Chondrocyte (in vitro differentiated cells): ENCODE measurements at regions not wholly inside any gene's neighbourhood (a gene's known extent, or its start where the extent isn't known, plus 50 kb on each side); places are given as distances from the start of the nearest gene placed in this dataset.

Experiments used
- DNase-seq: peaks from one replicate; pipeline ENCODE4 v3.0.0; 2021; ENCODE audit warnings: mixed read lengths, low spot score
- H3K27ac Mint-ChIP-seq: one replicate; pipeline ENCODE4 v1.8.0; 2021; ENCODE audit warnings: mild to moderate bottlenecking, moderate library complexity, mixed read lengths; ENCODE audit not compliant: unreplicated experiment
- H3K27me3 Mint-ChIP-seq: 2 replicates; pipeline ENCODE4 v1.8.0; 2021; ENCODE audit warnings: low read depth, mixed read lengths
- H3K36me3 Mint-ChIP-seq: 2 replicates; pipeline ENCODE4 v1.8.0; 2021; ENCODE audit warnings: low read depth, mixed read lengths
- H3K4me1 Mint-ChIP-seq: 2 replicates; pipeline ENCODE4 v1.8.0; 2021; ENCODE audit warnings: low read depth, mild to moderate bottlenecking, mixed read lengths
- H3K4me3 Mint-ChIP-seq: one replicate; pipeline ENCODE4 v1.8.0; 2021; ENCODE audit warnings: mild to moderate bottlenecking, moderate library complexity, mixed read lengths; ENCODE audit not compliant: unreplicated experiment
- H3K9me3 Mint-ChIP-seq: 2 replicates; pipeline ENCODE4 v1.8.0; 2021; ENCODE audit warnings: low read depth, mixed read lengths
- CTCF ChIP-seq: fragments of 200-600 bp; sonication (generic); IDR thresholded peaks from 2 replicates; pipeline ENCODE4 v1.5.0; 2021; ENCODE audit warnings: antibody characterized with exemption, mild to moderate bottlenecking, moderate library complexity

DNA sequence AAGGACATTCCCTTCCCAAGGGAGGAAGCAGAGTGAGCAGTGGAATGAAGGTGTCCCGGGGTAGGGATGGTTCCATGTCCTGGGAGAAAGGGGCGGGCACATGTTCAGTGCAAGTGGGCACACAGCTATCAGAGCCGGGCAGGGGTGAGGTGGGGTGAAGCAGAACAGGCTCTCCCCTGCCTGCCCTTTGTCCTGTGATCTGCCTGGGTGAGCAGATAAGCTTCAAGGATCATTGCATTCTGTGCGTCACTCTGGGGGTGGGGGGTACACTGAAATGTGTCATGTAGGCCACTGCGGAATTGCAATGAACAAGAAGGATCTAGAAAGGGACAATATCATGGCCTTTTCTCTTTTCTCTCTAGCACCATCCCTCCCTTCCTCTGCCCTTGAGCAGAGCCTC, 61.7 kb upstream of the SHB start:
- peaks cover 18% of the 10 kb centered on the region for H3K27me3 Mint-ChIP-seq
- no peaks in the 10 kb centered on the region for H3K9me3 Mint-ChIP-seq
- TF ChIP-seq CTCF: no peak
- no peak overlapping the region for H3K27ac Mint-ChIP-seq
- no peak for DNase-seq
- no peaks in the 10 kb centered on the region for H3K4me1 Mint-ChIP-seq
- H3K4me3 Mint-ChIP-seq: no peak overlapping the region
- H3K36me3 Mint-ChIP-seq: no peaks in the 10 kb centered on the region

DNA sequence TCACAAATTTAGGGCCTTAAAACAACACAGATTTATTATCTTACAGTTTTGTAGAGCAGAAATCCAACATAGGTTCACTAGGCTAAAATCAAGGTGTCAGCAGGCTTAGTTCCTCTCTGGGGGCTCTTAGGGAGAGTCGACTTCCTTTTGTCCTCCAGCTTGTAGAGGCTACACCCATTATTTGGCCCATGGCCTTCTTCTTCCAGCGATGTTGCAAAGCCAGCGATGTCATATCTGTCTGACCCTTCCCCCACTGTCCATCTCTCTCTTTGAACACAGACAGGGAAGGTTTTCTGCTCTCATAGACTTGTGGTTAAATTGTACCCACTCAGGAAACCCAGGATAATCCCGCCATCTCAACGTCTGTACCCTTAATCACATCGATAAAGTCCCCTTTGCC, 60.3 kb upstream of the SHB start:
- Mint-ChIP-seq H3K27me3 (peaks cover 30% of the 10 kb centered on the region), H3K4me1 (no peaks in the 10 kb centered on the region), H3K9me3 (no peaks in the 10 kb centered on the region), H3K36me3 (no peaks in the 10 kb centered on the region), H3K27ac (no peak overlapping the region), H3K4me3 (no peak overlapping the region)
- no peak for TF ChIP-seq CTCF
- no peak for DNase-seq

DNA sequence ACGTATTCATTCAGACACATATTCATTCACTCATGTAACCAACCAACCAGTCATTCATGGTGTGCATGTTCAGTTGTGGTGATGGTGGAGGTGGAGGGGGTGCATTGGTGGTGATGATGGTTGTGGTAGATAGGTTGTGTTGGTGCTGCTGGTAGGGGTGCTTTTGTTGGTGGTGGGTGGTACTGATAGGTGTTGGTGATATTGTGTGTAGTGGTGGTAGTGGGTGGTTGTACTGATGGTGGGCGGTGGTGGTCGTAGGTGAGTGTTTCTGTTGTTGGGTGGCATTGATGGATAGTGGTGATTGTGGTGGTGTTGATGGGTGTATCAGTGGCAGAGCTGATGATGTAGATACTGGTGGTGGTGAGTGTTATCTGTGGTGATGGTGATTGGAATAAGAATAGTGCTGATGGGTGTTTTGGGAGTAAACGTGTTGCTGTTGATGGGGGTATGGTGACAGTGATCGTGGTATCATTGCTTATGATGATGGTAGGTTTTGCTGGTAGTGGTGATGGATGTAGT, 59.8 kb upstream of the SHB start:
- Mint-ChIP-seq H3K4me1 (no peaks in the 10 kb centered on the region), H3K4me3 (no peak overlapping the region), H3K9me3 (no peaks in the 10 kb centered on the region), H3K36me3 (no peaks in the 10 kb centered on the region), H3K27me3 (peaks cover 30% of the 10 kb centered on the region), H3K27ac (no peak overlapping the region)
- no peak for TF ChIP-seq CTCF
- DNase-seq: no peak

DNA sequence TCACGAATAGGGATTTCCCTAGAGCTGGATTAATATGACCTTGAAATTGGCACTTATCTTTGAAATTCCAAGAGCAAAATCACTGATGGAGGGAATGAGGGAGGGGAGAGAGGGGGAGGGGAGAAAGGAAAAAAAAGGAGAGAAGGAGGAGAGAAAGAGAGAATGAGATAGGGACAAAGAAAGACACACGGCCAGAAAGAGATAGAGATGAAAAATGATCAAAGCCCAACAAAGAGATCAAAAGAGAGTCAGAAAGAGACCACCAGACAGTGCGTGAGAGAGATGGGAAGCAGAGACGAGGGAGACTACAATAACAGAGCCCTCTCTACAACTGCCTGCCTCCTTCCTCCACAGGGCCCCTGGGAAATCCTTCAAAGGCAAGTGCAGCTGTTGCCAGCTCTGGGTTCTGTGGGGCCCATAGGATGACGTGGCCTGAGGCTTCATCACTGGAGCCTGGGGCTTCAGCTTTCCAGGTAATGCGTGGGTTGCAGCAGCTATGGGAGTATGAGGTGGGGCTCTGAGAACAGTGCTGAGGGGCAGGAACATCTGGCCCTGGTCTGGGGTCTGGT, 58.3 kb upstream of the SHB start:
- Mint-ChIP-seq H3K4me1 (no peaks in the 10 kb centered on the region), H3K36me3 (no peaks in the 10 kb centered on the region), H3K27ac (no peak overlapping the region), H3K9me3 (no peaks in the 10 kb centered on the region), H3K4me3 (no peak overlapping the region), H3K27me3 (peaks cover 24% of the 10 kb centered on the region)
- DNase-seq: no peak
- TF ChIP-seq CTCF: no peak

DNA sequence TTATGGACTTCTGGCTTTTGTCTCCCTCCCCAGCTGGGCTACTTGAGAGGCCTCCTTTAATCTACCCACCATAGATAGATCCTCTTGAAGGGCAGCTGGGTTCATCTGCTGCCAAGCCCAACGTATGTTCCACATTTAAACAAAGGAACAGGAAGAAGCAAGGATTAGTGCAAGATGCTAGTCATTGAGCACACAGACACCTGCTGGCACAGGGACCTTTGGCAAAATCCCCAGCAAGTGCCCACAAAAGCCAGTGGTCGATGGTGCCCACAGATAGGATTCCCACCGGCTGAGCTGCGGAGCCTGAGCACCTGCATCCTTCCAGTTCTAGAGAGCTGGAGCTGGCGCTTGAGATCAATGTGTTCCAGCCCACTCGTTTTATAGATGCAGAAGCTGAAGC, 57.7 kb upstream of the SHB start:
- H3K27me3 Mint-ChIP-seq: peaks cover 21% of the 10 kb centered on the region
- no peaks in the 10 kb centered on the region for H3K36me3 Mint-ChIP-seq
- DNase-seq: no peak

More for the DNA sequence above, 57.7 kb upstream of the SHB start:
- no peak overlapping the region for H3K4me3 Mint-ChIP-seq
- no peak overlapping the region for H3K27ac Mint-ChIP-seq
- no peaks in the 10 kb centered on the region for H3K9me3 Mint-ChIP-seq
- H3K4me1 Mint-ChIP-seq: no peaks in the 10 kb centered on the region
- TF ChIP-seq CTCF: no peak
